ENCODE measurements at regions not wholly inside any gene's neighbourhood (a gene's known extent, or its start where the extent isn't known, plus 50 kb on each side); places are given as distances from the start of the nearest gene placed in this dataset.

- intact Hi-C loops (cut with DNase I; ENCODE audit: low total_unique reads) (no loop called here), in situ Hi-C loops (cut with MboI; ENCODE audit: low pct_ligation_motif_present in 1 of 4, low pct_unique_long_range_greater_than_20kb in 1 of 4, low sequenced_read_pairs in 3 of 4) (loop anchor here in 2 of 4 donors (10.0 kb wide), 2 partner anchors 152 to 492 kb away; no protein-coding TSS in a partner anchor)
- Histone ChIP-seq H3K27ac (no peak overlapping the region), H3K36me3 (no peaks in the 10 kb centered on the region), H3K4me3 (no peak overlapping the region), H3K4me1 (no peaks in the 10 kb centered on the region), H3K9me3 (no peaks in the 10 kb centered on the region), H3K27me3 (no peaks in the 10 kb centered on the region)
- no peak for DNase-seq
- WGBS, 2 donors (ENCODE audit: low coverage in 1 of 2), result 58 to 65% methylated on average over 4 of the region's 4 CpGs
- TF ChIP-seq POLR2A (IDR thresholded peaks at IDR 0.05) (no peak), CTCF (IDR thresholded peaks at IDR 0.05) (no peak), POLR2AphosphoS5 (IDR thresholded peaks at IDR 0.05) (no peak), EP300 (IDR thresholded peaks at IDR 0.05; ENCODE audit: low read depth) (no peak)
These were observed 55.4 kb upstream of the SPTSSB start for GRCh38 chr3:161426758-161427157.

- H3K4me1 ChIP-seq, result no peaks in the 10 kb centered on the region
- no peaks in the 10 kb centered on the region for H3K36me3 ChIP-seq
- no peak for DNase-seq
- H3K27ac ChIP-seq, result no peak overlapping the region
- H3K4me3 ChIP-seq, result no peak overlapping the region
- no peak for TF ChIP-seq POLR2AphosphoS5 (IDR thresholded peaks at IDR 0.05)
- TF ChIP-seq EP300 (IDR thresholded peaks at IDR 0.05; ENCODE audit: low read depth), result no peak
- peak; percentile 70 to 84 (median 79) for TF ChIP-seq CTCF (IDR thresholded peaks at IDR 0.05)
- TF ChIP-seq POLR2A (IDR thresholded peaks at IDR 0.05), result no peak
- intact Hi-C loops (cut with DNase I; ENCODE audit: low total_unique reads), result no loop called here
- H3K27me3 ChIP-seq, result no peaks in the 10 kb centered on the region
- 57 to 61% methylated on average over 5 of the region's 5 CpGs for WGBS, 2 donors (ENCODE audit: low coverage in 1 of 2)
- in situ Hi-C loops (cut with MboI; ENCODE audit: low pct_ligation_motif_present in 1 of 4, low pct_unique_long_range_greater_than_20kb in 1 of 4, low sequenced_read_pairs in 3 of 4), result loop anchor here in 3 of 4 donors (10.0 to 25.0 kb wide), 3 partner anchors 149 to 712 kb away; no protein-coding TSS in a partner anchor
- H3K9me3 ChIP-seq, result no peaks in the 10 kb centered on the region
These were observed 52.7 kb upstream of the SPTSSB start for GRCh38 chr3:161423911-161424522.

- in situ Hi-C loops (cut with MboI; ENCODE audit: low pct_ligation_motif_present in 1 of 4, low pct_unique_long_range_greater_than_20kb in 1 of 4, low sequenced_read_pairs in 3 of 4), result loop anchor here in 3 of 4 donors (10.0 to 25.0 kb wide), 3 partner anchors 147 to 710 kb away; no protein-coding TSS in a partner anchor
- Histone ChIP-seq H3K27me3 (no peaks in the 10 kb centered on the region), H3K27ac (no peak overlapping the region), H3K4me1 (no peaks in the 10 kb centered on the region), H3K36me3 (no peaks in the 10 kb centered on the region), H3K4me3 (no peak overlapping the region), H3K9me3 (no peaks in the 10 kb centered on the region)
- intact Hi-C loops (cut with DNase I; ENCODE audit: low total_unique reads), result no loop called here
- no peak for TF ChIP-seq CTCF (IDR thresholded peaks at IDR 0.05)
- TF ChIP-seq POLR2AphosphoS5 (IDR thresholded peaks at IDR 0.05), result no peak
- TF ChIP-seq EP300 (IDR thresholded peaks at IDR 0.05; ENCODE audit: low read depth), result no peak
- TF ChIP-seq POLR2A (IDR thresholded peaks at IDR 0.05), result no peak
- no peak for DNase-seq
- WGBS, 2 donors (ENCODE audit: low coverage in 1 of 2), result 89 to 90% methylated on average over 2 of the region's 2 CpGs
These were observed 50.9 kb upstream of the SPTSSB start for GRCh38 chr3:161422171-161422700.
